NCI-H1694 (cell line): ENCODE measurements at regions not wholly inside any gene's neighbourhood (a gene's known extent, or its start where the extent isn't known, plus 50 kb on each side); places are given as distances from the start of the nearest gene placed in this dataset.
A peak's percentile ranks its signal among the peaks of the same experiment; 100 is the strongest.

Source experiments
- DNase-seq: peaks from one replicate; lab custom pipeline; 2025; lab: John Stamatoyannopoulos, UW

DNA sequence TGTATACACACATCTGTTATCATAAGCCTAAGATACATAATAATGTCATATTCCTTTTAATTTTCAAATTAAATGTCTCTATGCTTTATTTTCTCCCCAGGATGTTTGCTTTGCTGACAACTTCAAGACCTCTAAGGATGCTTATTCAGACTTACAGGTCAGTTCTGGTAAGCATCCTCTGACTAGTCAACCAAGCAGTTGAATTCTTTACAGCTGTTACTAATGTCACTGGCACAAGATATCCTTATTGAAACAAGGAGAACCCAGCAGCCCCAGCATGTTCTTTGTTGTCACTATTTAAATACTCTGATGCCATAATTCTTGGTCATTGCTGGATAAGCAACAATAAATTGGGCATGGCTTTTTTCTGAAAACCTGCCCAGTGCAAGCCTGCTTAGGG lies 232.3 kb upstream of the PMFBP1 start:
- DNase-seq, result no peak

DNA sequence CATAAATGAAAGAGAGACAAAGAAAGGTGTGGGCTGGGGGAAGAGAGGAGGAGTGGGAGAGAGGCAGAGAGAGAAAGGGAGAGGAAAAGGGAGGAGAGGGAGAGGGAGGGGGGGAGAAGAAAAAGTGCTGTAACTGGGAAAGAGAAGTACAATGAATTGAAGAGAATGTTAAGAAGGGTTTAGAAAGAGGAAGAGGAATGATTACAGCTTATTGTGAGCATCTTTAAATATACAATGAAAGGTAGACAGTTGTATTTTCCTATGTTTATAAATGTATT lies 229.1 kb upstream of the PMFBP1 start:
- no peak for DNase-seq

DNA sequence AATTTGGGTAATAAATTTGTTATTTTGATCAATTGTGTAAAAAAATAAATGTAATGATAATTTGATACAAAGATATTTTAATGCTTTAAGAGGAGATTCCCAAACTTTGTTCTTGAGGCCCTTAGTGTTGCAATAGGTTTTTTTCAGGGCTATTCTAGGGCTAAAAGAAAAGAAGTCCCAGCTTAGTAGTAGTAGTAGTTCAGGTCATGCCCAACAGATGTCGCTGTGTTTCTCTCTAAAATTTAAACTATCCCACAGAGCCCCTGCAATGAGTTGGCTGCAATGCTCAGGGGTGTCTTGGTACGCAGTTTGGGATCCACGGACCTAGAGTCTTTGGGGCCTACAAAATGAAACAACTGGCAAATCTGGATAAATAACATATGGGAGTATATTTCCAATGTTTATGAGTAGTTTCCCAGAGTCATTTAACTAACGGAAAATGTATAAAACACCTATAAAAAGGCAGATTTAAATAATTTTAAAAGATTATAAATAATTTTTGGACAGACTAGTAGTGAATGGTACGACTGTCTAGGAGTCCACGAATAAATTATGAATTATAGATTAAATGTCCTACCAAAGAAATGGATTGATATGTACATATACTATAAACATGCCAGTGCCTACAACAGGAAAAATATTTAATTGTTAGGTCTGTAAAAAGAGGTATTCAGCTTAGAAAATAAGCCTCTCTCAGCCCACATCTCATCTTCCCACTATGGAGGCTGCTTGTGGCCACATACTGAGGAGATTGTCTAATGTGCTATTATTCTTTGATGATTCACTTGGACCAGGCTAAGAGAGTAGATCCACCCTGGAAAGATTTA lies 228.5 kb upstream of the PMFBP1 start:
- DNase-seq, result peak; percentile 75

DNA sequence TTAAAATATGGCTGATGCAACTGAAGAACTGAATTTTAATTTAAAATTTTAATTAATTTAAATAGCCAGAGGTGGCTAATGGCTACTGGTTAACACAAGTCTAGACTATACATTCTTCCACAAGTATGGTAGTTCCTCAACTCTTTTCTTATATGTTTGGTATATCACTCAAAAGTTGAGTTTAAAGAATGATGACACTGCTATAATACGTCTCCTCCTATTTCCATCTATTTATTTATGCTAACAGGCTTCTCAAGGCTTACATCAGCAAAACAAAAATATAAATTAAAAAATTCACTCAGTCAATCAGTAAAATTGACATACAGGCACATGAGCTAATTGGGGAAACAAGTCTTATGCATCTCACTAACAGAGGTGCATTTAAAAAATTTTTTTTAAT lies 227.9 kb upstream of the PMFBP1 start:
- no peak for DNase-seq

DNA sequence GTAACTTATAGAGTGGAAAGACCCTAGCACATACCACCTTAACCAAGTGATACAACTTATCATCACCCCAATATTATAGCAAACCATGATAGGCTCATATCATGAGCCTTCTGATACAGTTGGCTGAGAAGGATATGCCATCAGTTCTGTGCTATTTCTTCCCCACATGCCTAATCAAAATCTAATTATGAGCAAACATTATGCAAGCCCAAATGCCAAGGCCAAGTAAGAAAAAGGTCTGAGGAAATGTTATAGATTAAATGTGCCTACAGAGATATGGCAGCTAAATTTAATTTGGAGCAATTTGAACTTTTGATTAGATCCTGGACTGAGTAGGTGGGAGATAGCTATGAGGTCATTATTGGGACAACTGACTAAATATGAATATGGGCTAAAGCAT lies 225.9 kb upstream of the PMFBP1 start:
- DNase-seq, result no peak

DNA sequence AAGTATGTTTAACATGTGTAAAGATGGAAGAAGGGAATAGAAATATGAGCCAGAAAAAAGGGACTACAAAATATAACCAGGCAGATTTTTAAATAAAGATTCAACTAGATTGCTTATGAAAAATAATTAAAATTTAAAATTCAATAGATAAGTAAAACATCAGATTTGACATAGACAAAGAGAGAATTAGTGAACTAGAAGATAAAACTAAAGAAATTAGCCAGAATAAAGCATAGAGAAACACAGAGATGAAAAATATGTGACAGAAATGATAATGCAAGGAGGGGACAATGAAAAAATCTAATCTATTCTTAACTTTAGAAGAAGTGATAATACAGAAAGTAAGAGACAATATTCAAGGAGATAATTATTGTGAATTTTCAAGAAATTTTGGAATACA lies 222.6 kb upstream of the PMFBP1 start:
- DNase-seq, result no peak

DNA sequence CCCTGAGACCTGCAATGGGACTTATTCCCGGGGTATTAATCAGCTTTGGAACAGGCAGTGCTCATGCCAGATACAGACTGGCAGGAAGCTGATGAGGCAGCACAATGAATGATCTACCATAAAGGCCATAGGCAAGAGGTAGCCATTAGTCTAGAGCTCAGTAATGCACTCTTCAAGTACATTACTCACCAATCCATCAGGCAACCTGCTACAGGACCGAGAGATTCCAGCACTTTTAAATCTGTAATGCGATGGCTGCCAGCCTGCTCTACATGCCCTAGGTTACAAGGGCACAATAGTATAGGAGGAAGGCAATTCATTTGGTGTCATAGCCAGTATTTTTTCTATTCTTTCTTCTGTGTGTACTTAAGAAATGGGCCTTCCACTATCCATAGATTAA lies 217.8 kb upstream of the PMFBP1 start:
- DNase-seq, result no peak

DNA sequence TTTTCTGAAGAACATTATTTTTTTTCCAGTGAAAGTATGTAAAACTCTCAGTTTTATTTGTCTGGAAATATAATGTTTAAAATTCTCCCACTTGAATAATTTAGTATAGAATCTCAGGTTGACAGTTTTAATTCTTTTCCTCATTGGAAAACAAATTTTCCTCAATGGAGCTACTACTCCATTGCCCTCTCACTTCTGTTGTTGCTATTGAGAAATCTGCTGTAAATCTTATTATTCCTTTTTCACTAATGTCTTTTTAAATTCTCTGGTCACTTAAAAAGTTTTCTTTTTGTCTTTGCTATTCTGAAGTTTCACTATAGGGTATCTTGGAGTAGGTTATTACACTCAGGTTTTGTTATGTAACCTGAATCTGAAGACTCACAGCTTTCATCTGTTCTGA lies 216.1 kb upstream of the PMFBP1 start:
- DNase-seq, result no peak

DNA sequence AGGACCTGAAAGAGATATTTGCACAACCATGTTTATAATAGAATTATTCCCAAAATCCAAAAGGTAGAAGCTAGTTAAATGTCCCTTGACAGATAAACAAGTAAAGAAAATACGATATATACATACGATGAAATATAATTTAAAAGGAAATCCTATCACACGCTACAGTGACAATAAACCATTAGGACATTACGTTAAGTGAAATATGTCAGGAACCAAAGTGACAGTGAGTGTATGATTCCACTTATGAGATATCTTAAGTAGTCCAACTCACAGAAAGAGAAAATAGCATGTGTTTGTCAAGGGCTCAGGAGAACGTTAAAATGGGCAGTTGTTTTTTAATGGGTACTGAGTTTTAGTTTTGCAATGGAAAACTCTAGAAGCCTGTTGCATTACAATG lies 212.7 kb upstream of the PMFBP1 start:
- no peak for DNase-seq

DNA sequence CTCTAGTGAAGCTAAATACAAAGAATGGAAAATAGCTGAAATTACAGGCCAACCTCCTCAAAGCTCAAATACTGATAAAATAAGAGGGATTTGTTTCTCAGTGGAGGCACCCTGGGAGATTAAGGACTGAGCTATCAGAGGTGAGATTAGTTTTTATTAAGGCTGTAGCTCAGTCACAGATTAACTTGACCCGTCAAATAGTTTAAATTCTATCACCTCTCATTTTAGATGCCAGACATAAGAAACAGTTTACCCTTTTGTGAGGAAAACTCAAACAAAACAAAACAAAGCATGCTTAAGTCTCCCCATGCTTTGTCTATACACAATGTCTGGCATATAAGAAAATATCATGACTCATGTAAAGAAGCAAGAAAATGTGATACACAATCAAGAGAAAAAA lies 208.3 kb upstream of the PMFBP1 start:
- no peak for DNase-seq

DNA sequence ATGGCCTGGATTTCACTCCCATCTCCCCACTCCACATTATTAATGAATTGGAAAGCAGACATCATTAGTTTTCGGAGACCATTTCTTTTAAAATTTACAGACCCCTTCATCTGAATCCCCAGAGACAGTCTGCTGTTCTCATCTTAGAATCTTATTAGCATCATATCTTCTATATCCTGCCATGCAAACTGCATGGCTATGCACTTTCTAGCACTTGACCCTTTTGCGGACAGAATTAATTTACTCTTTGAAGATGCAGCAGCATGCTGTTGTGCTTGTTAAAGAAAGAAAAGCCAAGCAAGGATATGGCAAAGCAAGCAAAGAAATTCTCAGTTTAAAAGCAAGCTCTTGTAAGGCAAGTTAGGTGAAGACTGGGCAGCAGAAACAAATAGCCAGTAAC lies 201.2 kb upstream of the PMFBP1 start:
- DNase-seq, result no peak

DNA sequence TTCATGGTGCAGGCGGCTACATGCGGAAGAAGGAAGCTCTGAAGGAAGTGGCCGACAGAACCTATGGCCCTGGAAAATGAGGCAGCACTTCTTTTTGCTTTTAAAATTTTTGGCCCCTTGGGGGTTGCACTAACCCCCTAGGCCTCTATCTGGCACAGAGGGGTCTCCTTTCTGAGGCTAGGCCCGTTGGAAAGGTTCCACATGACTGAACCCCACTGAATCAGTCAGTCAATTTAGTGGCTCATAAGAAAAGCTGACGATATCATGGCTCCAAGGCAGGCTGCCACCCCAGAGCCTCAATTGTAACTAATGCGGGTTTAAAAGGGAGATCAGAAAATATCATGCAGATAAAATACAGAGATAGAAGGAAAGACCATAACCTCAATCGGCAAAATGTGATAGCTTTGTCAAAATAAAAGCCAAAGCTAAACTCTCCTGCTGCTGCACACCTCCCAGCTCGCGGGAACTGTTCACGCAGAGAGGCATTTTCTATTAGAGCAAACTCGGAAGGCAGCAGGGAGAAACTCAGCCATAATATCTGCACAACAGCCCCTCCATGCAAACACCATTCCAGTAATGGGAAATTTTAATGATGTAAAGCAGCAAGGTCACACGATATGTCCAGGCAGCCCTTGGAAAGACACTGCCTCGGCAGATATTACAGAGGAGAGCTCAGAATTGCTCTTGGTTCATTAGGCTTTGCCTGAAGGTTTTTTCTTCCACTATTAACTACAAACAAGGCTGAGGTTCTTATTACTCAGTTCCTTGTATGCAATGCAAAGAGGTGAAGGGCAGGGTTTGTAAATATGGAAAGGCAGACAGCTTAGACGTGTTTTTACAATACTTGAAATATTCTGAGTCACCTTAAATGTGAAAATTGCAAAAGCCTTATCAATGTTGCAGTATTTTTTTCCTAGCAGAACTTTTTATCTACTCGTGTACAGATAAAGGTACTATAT lies 200.4 kb upstream of the PMFBP1 start:
- no peak for DNase-seq

DNA sequence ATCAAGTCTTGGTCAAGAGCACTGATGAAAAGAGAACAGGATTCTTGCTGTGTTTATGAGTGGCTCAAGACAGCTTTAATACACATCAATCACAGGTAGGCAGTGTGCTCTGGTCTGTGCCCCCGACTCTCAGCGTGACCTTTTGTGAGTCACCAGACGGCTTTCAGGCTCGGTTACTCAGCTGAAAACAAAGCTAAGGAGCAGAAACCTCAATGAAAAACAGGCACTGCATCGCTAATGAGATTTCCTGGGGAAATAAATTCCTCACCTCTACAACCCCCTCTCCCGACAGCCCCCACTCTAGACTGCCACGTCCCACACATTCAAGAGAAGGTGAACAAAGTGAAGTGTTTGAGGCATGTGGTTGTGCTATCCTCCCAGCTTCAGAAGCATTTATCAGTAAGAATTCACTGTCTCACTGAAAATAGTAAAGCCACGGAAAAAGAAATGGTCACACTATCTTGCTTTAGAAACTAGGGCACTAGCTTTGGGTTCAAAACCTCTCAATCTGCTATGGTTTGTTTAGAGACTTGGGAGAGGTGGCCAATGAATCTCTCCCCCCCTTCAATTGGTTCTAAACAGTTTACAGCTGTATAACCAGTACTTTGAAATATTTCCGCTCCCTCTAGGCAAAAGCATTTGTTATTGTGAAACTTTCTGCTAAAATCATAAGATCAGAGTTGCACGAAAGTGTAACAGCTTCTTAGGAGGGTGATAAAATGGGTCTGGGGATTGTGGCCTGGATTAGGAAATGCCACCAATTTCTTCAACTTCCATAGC lies 199.5 kb upstream of the PMFBP1 start:
- DNase-seq, result no peak

DNA sequence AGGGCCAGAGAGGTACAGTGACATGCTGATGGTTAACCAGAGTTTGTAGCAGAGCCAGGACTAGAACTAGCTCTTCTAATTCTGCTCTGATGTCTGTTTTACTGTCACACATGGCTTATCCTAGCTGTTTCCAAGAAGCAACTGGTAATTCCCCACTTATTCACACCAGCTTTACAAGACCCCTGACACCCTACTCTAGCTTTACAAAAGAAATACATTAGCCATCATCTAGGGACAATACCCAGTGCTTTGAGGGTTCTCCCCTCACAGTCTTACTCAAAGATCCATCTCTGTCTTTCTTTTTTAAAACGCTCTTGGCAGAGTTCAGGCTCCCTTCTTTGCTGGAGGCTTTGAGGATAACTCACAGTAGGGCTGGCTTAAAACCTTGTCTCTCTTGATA lies 197.3 kb upstream of the PMFBP1 start:
- no peak for DNase-seq

DNA sequence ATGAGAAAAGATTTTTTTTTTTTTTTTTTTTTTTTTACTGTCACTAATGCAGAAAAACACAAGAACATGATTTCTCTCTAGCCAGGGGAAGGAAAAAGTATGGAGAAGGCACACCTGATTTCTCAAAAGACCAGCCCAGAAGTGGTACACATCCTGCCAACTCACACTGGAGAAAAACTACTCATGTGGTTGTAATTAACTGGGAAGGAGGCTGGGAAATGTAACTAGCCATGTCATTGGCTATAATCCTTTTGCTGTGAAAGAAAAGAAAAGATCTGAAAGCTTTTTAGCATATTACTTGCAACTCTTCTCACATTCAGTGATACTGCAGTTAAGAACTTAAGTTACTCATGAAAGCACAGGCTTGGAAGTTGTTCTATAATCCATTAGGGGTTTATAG lies 195.9 kb upstream of the PMFBP1 start:
- no peak for DNase-seq

DNA sequence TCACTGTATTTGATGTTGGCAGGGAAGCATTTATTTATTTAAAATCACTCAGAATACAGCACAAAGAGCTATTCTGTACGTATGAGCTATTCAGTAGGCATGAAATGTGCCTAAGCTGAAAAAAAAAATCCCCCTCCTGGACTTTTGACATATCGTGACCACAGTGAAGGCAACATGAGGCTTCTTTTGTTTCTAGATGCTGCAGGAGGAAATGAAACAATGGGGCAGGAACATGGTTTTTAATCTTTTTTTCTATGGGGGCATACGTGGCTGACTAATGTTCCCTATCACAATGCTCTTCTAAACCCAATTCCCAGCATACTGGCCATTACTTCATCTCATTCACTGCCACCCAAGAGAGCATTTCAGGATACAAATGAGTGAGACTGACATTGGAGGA lies 191.0 kb upstream of the PMFBP1 start:
- no peak for DNase-seq

DNA sequence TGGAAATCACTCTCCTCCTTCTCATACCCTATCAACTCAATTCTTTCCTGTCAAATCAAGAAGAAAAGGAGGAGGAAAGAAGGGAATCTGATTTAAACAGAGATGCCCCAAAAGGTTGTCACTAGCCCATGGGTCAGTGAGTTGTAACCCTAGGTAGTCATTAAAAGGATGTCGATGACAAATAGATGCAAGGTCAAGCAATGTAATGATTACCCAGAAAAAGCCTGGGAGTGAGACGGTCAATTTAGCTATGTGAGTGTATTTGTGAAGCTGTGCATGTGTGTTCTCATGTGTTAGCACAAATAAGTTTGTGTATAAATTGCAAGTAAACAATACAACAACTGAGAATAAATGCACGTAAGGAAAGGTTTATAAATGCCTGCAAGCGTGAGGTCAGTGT lies 190.5 kb upstream of the PMFBP1 start:
- no peak for DNase-seq

DNA sequence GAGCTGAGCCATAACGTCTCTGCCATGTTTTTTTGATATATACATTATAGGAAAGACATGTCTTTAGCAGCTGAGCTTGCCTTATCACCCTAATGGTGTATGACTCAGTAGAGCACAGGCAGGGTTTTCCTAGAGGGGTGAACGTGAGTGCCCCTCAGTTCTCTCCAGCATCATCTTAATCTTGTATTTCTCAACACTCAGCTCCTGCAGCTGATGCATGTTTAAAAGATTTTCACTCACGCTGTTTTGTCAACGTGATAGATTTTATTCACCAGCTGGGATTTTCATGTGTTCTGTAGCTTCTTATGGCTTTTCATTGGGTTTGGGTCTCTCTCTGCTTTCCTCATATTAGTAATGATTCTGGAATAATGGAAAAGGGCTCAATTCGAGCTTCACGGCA lies 186.0 kb upstream of the PMFBP1 start:
- DNase-seq, result no peak

DNA sequence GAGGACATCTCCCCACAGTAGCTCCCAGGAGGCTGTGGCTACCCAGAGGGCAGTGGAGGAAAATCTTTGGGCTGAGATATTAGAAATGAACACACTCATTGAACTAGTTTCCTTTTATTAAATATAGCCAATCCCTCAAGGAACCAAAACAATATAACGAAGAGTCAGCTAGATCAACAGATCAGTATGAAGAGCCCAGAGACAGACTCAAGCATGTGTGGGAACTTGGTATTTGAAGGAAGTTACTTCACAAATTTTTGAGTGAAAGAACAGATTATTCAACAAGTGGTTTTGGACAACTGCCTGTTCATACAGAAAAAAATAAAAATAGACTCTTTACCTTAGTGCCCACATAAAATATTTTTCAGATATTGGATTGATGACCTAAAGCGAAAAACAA lies 183.6 kb upstream of the PMFBP1 start:
- no peak for DNase-seq

DNA sequence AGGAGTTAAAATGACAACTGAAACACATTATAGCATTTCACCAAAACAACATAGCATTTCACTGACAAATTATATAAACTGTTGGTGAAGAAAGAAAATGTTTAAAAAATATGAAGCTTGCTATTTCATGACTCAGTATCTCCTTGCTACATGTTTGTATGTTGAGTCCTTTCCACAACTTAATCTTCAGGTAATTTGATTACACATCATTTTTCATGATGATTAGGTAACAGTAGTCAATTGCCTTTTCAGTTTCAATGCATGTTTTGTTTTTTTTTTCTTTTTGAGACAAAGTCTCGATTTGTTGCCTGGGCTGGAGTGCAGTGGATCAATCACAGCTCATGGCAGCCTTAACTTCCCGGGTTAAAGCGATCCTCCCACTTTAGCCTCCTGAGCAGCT lies 177.8 kb upstream of the PMFBP1 start:
- DNase-seq, result no peak

DNA sequence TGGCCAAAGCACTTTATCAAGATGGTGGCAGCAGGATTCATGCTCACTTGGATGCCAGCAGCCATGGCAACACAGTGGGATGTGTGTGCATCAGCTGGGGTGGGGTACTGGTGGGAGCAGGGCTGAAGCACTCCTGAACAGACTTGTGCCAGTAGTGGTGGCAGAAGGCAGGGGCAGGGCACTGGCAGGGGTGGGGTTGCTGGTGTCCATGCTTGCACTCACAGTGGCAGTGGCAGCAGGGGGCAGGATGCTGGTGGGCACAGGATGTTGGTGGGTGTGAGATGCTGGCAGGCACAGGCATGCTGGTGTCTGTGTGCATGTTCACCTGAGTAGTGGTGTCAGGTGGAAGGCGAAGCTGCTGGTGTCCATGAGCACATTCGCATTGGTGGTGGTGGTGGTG lies 161.0 kb upstream of the PMFBP1 start:
- no peak for DNase-seq

DNA sequence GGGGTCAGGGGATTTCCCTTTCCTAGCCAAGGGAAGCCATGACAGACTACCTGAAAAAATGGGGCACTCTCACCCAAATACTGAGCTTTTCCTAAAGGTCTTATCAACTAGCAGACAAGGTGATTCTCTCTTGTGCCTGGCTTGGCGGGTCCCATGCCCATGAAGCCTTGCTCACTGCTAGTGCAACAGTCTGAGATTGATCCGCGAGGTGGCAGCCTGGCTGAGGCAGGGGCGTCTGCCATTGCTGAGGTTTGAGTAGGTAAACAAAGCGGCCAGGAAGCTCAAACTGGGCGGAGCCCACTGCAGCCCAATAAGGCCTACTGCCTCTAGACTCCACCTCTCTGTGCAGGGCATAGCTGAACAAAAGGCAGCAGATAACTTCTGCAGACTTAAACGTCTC lies 152.6 kb upstream of the PMFBP1 start:
- DNase-seq, result no peak

DNA sequence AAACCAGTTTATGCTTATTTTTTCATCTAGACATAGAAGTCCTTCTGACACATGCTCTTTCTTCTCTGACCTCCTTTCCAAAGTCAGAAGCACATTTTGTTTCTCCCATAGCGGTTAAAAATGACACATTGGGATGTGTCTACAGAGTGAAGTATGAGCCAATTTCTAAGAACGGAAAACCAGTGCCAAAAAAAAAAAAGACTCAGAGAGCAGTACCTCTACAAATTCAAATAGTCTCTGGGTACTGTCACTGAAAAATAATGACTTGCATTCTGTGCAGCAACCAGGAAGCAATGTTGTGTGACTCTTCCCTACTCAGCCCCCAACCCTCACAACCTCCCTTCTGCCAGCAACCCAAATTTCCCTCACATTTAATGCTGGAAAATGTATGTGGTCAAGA lies 145.5 kb upstream of the PMFBP1 start:
- no peak for DNase-seq
